Epithelial cell of proximal tubule (primary cell): ENCODE measurements at regions not wholly inside any gene's neighbourhood (a gene's known extent, or its start where the extent isn't known, plus 50 kb on each side); places are given as distances from the start of the nearest gene placed in this dataset.

Source experiments
- DNase-seq: peaks from one replicate; pipeline ENCODE4 v3.0.0-alpha.2; 2011; ENCODE audit warnings: low read depth
- H3K4me3 ChIP-seq: 2 replicates; pipeline ENCODE4 v1.5.1; 2011; ENCODE audit warnings: low read depth, mild to moderate bottlenecking, low read length
- TF ChIP-seq, protein P1 (sequence below): conservative IDR thresholded peaks from 2 replicates; pipeline ENCODE4 v1.5.1; 2012; ENCODE audit warnings: low read depth, mild to moderate bottlenecking, low read length

DNA sequence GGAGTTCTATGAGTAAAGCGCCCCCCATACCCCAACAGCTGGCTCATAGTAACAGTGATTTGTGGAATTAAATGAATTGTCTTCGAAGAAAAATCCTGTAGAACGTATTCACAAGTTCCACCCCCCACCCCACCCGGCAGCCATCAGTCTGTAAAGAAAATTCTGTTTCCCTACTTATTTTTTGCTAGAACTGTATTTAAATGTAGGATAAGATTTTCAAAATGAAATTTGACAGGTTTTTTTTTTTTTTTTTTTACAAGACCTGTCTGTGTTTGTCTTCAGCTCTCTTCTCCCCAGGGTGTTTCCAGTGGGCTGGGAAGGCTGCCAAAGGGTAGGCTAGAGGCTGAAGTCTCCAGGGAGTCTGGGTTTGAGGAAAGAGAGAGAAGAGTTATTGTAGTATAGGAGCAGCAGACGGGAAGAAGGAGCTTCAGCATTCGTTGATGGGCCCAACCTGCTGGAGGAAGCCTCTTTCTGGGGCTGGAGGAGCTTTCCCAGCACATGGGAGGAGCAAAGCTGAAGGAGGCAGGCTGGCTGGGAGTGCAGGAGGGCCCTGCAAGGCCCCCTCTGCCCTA lies 130.6 kb upstream of the SEMA6D start:
- DNase-seq, result no peak
- TF ChIP-seq, protein P1, sequence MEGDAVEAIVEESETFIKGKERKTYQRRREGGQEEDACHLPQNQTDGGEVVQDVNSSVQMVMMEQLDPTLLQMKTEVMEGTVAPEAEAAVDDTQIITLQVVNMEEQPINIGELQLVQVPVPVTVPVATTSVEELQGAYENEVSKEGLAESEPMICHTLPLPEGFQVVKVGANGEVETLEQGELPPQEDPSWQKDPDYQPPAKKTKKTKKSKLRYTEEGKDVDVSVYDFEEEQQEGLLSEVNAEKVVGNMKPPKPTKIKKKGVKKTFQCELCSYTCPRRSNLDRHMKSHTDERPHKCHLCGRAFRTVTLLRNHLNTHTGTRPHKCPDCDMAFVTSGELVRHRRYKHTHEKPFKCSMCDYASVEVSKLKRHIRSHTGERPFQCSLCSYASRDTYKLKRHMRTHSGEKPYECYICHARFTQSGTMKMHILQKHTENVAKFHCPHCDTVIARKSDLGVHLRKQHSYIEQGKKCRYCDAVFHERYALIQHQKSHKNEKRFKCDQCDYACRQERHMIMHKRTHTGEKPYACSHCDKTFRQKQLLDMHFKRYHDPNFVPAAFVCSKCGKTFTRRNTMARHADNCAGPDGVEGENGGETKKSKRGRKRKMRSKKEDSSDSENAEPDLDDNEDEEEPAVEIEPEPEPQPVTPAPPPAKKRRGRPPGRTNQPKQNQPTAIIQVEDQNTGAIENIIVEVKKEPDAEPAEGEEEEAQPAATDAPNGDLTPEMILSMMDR, result no peak
- no peak overlapping the region for H3K4me3 ChIP-seq

DNA sequence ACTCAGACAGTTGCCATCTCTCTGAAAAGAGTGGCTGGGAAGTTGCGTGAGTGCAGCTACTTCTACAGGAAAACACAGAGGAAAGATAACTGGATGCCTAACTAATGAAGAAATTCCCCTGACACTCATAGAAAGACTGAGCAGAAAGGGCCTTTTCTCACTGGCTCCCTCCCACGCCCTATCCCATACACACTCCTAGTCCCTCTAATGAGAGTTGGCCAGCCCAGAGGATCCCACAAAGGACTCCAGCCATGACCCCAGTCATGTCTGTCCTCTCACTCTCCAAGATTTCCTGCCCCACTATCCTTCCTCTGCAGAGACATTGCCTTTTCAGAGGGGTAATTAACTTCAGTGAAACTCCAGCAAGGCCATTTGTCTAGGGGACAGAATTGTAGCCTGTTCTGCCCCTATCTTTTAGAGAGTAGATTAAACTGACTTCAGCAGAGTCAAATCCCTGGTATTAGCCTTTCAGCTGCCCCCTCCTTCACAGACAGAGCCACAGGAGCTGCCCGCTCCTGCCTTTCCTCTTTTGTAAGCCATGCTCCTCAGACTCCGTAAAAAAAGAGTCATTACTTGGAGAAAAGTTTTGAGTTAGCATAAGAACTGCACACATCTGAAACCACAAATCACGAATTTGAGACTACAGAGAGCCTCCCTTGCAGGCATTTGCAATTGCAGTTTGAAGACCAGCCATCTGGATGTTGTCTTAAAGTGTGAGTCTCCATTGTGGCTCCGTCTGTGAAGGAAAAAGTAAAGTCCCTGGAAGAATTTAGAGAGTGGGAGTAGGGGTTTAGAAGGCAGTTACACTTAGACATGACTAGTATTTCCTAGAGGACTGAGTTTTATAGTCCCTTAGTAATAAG lies 129.1 kb upstream of the SEMA6D start:
- H3K4me3 ChIP-seq, result no peak overlapping the region
- no peak for DNase-seq
- TF ChIP-seq, protein P1, result no peak

DNA sequence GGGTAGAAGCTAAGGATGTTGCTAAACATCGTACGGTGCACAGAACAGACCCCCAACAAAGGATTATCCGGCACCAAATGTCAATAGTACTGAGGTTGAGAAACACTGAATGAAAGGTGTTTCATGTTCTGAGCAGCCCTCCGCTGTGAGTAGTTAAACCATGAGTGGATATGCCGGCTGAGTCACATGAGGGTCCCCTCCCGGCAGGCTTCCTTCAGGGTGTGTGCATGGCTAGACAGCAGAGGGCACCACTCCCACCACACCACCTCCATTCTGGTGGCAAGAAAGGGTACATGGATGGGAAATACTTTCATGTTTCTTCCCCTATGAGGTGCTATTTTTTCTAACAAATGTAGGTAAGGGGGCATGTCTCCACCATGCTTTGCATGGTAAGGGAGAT lies 128.3 kb upstream of the SEMA6D start:
- no peak overlapping the region for H3K4me3 ChIP-seq
- no peak for DNase-seq
- TF ChIP-seq, protein P1, result no peak

DNA sequence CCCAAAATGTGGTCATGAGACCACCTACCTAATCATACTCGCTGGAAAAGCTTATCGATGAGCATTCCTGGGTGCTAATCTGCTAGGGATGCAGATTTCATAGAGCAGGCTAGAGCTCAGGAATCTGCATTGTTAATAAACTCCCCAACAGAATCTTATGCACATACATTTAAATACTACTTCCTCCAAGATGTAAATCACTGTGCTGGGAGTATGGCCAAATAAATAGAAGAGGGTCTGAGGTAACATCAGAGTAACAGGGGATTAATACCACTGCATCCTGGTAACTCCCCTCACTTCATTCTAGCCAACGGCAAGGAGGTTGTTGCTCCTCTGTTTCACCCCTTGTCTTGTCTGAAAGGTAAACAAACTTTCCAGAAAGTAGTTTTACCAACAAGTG lies 118.3 kb upstream of the SEMA6D start:
- no peak overlapping the region for H3K4me3 ChIP-seq
- no peak for DNase-seq
- TF ChIP-seq, protein P1, result no peak

DNA sequence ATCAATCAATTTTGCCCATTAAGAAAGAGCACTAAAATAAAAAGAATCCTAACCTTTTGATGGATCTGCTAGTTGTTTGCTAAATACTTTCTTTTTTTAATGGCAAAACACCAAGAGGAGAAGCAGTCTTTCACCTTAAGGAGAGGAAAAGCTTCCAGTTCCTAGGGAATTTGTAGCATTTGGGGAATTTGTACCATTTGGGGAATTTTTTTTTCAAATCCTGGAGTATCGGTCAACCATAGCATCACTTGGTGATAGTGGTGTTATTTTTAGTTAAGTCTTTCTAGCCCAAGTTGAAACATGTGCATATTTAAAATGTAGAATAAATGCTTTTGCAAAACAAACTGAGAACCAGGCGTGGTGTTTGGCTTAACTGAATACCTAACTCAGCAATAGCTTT lies 117.5 kb upstream of the SEMA6D start:
- no peak overlapping the region for H3K4me3 ChIP-seq
- no peak for DNase-seq
- TF ChIP-seq, protein P1, result no peak

DNA sequence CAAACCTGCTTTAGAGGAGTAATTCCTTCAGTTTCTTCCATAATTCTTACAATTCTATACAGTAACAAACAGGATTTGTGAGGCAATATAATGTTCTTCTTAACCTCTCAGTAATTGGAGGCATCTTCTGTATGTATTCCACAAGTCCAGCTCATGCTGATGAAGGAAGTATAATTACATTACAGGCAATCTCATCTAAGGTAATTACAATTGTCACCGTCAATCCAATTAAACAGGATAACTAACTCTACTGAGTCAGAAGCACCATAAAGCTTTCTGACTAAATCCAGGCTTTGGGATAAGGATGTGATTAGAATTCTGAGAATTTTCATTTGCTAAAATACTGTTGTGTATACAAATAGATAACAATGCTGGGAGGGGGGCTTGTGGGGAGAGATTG lies 115.2 kb upstream of the SEMA6D start:
- DNase-seq, result no peak
- TF ChIP-seq, protein P1, result no peak
- H3K4me3 ChIP-seq, result no peak overlapping the region
